HFFc6 (cell line): ENCODE measurements at regions not wholly inside any gene's neighbourhood (a gene's known extent, or its start where the extent isn't known, plus 50 kb on each side); places are given as distances from the start of the nearest gene placed in this dataset.

Experiments
- DNase-seq: peaks from one replicate; pipeline ENCODE4 v3.0.0-alpha.2; 2018
- H3K27ac Mint-ChIP-seq: 2 replicates; pipeline ENCODE4 v1.8.0; 2020; ENCODE audit warnings: mild to moderate bottlenecking, mixed read lengths
- H3K27me3 Mint-ChIP-seq: 2 replicates; pipeline ENCODE4 v1.8.0; 2021; ENCODE audit warnings: mild to moderate bottlenecking, moderate library complexity, mixed read lengths; ENCODE audit not compliant: insufficient read depth
- H3K36me3 Mint-ChIP-seq: 2 replicates; pipeline ENCODE4 v1.8.0; 2021; ENCODE audit warnings: low read depth, mixed read lengths
- H3K4me1 Mint-ChIP-seq: 2 replicates; pipeline ENCODE4 v1.8.0; 2020; ENCODE audit warnings: low read depth, mixed read lengths
- H3K4me3 Mint-ChIP-seq: 2 replicates; pipeline ENCODE4 v1.8.0; 2020; ENCODE audit warnings: mild to moderate bottlenecking, moderate library complexity, mixed read lengths
- H3K9me3 Mint-ChIP-seq: 2 replicates; pipeline ENCODE4 v1.8.0; 2020; ENCODE audit warnings: mild to moderate bottlenecking, mixed read lengths
- CTCF ChIP-seq: fragments of 200-600 bp; sonication (generic); IDR thresholded peaks from 2 replicates; pipeline ENCODE4 v1.5.0; 2021; ENCODE audit warnings: antibody characterized with exemption, mild to moderate bottlenecking

- Mint-ChIP-seq H3K36me3 (0 out of 2 replicates have a peak, but pooled peaks cover 6% of the 10 kb centered on the region), H3K4me3 (no peak overlapping the region), H3K27ac (no peak overlapping the region), H3K9me3 (peaks cover 39% of the 10 kb centered on the region), H3K4me1 (no peaks in the 10 kb centered on the region), H3K27me3 (peaks cover 4% of the 10 kb centered on the region; the same call in 1 of the 2 replicates)
- no peak for TF ChIP-seq CTCF
- DNase-seq: no peak
Measured at GRCh38 chr19:27901078-27901477, 1311.9 kb downstream of the UQCRFS1 start.

- no peak for DNase-seq
- peaks cover 45% of the 10 kb centered on the region for H3K9me3 Mint-ChIP-seq
- TF ChIP-seq CTCF: no peak
- no peak overlapping the region for H3K27ac Mint-ChIP-seq
- H3K4me1 Mint-ChIP-seq: no peaks in the 10 kb centered on the region
- no peak overlapping the region for H3K4me3 Mint-ChIP-seq
- peaks cover 12% of the 10 kb centered on the region; the same call in 1 of the 2 replicates for H3K36me3 Mint-ChIP-seq
- peaks cover 2% of the 10 kb centered on the region; the same call in 1 of the 2 replicates for H3K27me3 Mint-ChIP-seq
Measured at GRCh38 chr19:27896091-27896490, 1316.9 kb downstream of the UQCRFS1 start.

- Mint-ChIP-seq H3K36me3 (peaks cover 7% of the 10 kb centered on the region; the same call in 1 of the 2 replicates), H3K27ac (no peak overlapping the region), H3K4me3 (no peak overlapping the region), H3K9me3 (peaks cover 43% of the 10 kb centered on the region), H3K4me1 (no peaks in the 10 kb centered on the region), H3K27me3 (peaks cover 2% of the 10 kb centered on the region; the same call in 1 of the 2 replicates)
- TF ChIP-seq CTCF: no peak
- no peak for DNase-seq
Measured at GRCh38 chr19:27894906-27895754, 1317.8 kb downstream of the UQCRFS1 start.

GRCh38 chr19:27892500-27892899, 1320.5 kb downstream of the UQCRFS1 start:
- Mint-ChIP-seq H3K4me1 (no peaks in the 10 kb centered on the region), H3K27ac (no peak overlapping the region), H3K27me3 (peaks cover 2% of the 10 kb centered on the region; the same call in 1 of the 2 replicates), H3K9me3 (peaks cover 62% of the 10 kb centered on the region), H3K36me3 (peaks cover 7% of the 10 kb centered on the region; the same call in 1 of the 2 replicates), H3K4me3 (no peak overlapping the region)
- TF ChIP-seq CTCF: no peak
- DNase-seq: no peak

GRCh38 chr19:27891411-27891810, 1321.5 kb downstream of the UQCRFS1 start:
- no peak overlapping the region for H3K27ac Mint-ChIP-seq
- H3K36me3 Mint-ChIP-seq: peaks cover 7% of the 10 kb centered on the region; the same call in 1 of the 2 replicates
- H3K4me1 Mint-ChIP-seq: no peaks in the 10 kb centered on the region
- H3K4me3 Mint-ChIP-seq: no peak overlapping the region
- no peak for DNase-seq
- TF ChIP-seq CTCF: no peak
- H3K27me3 Mint-ChIP-seq: no peaks in the 10 kb centered on the region
- H3K9me3 Mint-ChIP-seq: peaks cover 73% of the 10 kb centered on the region
